BE2C (cell line): ENCODE measurements at regions not wholly inside any gene's neighbourhood (a gene's known extent, or its start where the extent isn't known, plus 50 kb on each side); places are given as distances from the start of the nearest gene placed in this dataset.
A peak's percentile ranks its signal among the peaks of the same experiment; 100 is the strongest.

Experiments
- DNase-seq: peaks from one replicate; pipeline ENCODE4 v3.0.0-alpha.2; 2020
- H3K27me3 ChIP-seq: fragments of 250-450 bp; sonication (Bioruptor Pico); 2 replicates; pipeline ENCODE4 v1.5.1; 2020; ENCODE audit warnings: mild to moderate bottlenecking
- H3K36me3 ChIP-seq: fragments of 250-450 bp; sonication (Bioruptor Pico); 2 replicates; pipeline ENCODE4 v1.5.1; 2020; ENCODE audit warnings: mild to moderate bottlenecking
- H3K4me1 ChIP-seq: fragments of 250-450 bp; sonication (Bioruptor Pico); 2 replicates; pipeline ENCODE4 v1.5.1; 2020
- H3K4me3 ChIP-seq: 2 replicates; pipeline ENCODE4 v1.5.1; 2011; ENCODE audit warnings: low read depth, low read length
- H3K9me3 ChIP-seq: fragments of 250-450 bp; sonication (Bioruptor Pico); 2 replicates; pipeline ENCODE4 v1.5.1; 2020
- TF ChIP-seq, protein P1 (sequence below): IDR thresholded peaks from 2 replicates; pipeline ENCODE4 v1.5.1; 2012; ENCODE audit warnings: mild to moderate bottlenecking, low read depth, low read length

DNA sequence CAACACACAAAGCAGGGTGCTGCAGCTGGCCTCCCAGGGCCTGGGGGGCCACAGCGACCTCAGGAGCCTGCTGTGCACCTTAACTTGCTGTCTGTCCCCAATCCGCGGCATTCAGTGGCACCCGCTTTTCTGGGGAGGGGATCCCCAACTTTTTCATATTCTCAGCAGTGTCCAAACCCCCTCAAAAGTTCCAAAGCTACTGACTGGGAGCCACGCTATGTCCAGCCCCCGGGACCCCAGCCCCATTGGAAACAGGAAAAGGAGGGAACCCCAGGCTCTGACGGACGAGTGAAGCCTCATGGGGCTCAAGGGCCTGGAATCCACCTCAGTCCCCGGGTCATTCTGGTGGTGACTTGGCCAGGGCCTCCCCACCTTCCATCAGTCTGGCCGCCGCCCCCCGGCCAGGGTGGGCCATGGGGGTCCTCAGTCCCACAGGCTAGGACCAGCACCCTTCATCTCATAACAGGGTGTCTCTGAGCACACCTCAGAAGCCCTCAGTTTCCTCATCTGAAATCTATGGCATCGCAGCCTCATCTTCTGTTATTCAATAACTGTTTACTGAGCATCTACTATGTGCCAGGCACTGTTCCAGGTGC is 127.3 kb downstream of the NCOR2 start:
- Histone ChIP-seq H3K36me3 (peaks cover 27% of the 10 kb centered on the region), H3K4me3 (no peak overlapping the region), H3K4me1 (peaks cover 6% of the 10 kb centered on the region), H3K27me3 (no peaks in the 10 kb centered on the region), H3K9me3 (no peaks in the 10 kb centered on the region)
- TF ChIP-seq, protein P1, sequence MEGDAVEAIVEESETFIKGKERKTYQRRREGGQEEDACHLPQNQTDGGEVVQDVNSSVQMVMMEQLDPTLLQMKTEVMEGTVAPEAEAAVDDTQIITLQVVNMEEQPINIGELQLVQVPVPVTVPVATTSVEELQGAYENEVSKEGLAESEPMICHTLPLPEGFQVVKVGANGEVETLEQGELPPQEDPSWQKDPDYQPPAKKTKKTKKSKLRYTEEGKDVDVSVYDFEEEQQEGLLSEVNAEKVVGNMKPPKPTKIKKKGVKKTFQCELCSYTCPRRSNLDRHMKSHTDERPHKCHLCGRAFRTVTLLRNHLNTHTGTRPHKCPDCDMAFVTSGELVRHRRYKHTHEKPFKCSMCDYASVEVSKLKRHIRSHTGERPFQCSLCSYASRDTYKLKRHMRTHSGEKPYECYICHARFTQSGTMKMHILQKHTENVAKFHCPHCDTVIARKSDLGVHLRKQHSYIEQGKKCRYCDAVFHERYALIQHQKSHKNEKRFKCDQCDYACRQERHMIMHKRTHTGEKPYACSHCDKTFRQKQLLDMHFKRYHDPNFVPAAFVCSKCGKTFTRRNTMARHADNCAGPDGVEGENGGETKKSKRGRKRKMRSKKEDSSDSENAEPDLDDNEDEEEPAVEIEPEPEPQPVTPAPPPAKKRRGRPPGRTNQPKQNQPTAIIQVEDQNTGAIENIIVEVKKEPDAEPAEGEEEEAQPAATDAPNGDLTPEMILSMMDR, result no peak
- no peak for DNase-seq

DNA sequence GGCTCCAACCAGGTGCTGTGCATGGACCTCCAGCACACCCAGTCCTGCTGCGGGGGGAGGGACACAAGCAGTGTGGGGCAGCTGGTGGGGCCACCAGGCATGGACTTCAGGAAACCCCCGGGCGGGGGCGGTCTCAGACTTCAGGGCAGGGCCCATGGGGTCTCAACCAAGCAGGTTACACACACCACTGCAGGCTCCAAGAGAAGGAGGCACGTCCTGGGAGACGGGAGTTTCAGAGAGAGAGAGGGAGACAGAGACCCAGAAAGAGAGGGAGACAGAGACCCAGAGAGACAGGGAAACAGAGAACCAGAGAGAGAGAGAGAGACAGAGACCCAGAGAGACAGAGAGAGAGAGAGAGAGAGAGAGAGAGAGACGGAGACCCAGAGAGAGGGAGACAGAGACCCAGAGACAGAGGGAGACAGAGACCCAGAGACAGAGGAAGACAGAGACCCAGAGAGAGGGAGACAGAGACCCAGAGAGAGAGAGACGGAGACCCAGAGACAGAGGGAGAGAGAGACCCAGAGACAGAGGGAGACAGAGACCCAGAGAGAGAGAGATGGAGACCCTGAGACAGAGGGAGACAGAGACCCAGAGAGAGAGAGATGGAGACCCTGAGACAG is 128.9 kb downstream of the NCOR2 start:
- Histone ChIP-seq H3K4me3 (no peak overlapping the region), H3K36me3 (peaks cover 20% of the 10 kb centered on the region), H3K4me1 (peaks cover 6% of the 10 kb centered on the region), H3K9me3 (no peaks in the 10 kb centered on the region), H3K27me3 (no peaks in the 10 kb centered on the region)
- DNase-seq, result peak; percentile 39
- TF ChIP-seq, protein P1, result 0 out of 2 replicates have a peak, but pooled peaks have one; percentile 4

DNA sequence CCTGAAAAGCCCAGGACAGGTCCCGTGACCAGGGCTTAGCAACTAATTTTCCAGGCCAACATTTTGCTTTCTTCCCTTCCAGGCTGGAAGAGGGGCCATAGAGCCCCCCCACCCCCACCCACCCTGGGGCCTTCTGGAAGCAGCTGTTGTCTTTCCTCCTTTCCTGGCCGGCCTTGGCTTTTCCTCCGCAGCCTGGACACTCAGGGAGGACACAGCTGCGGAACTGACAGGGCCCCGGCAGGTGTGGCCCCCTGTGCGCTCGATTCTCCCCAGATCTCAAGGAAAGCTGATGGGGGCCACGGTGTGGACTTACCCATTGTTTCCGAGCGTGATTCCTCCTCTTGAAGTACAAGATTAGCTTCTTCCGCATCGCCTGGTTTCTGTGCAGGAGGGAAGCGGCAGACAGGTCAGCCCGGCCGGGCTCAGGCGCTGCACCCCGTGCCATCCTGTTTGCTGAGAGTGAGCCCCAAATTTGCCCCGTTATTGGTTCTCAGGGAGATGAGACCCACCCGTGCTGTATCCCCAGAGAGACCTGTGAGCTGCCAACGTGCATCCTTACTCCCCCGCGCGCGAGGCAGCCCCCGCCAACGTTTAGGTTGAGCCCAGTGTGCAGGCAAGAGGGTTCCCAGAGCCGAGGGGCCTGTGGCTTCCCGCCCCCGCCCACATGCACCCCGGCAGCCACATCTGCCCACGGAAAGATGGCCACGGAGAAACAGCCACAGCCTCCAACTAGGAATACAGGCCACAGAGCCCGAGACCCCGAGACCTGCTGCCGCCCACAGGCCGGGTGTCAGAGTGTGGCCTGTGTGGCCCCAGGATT is 129.6 kb downstream of the NCOR2 start:
- H3K4me3 ChIP-seq, result no peak overlapping the region
- TF ChIP-seq, protein P1, result no peak
- no peaks in the 10 kb centered on the region for H3K27me3 ChIP-seq
- peaks cover 22% of the 10 kb centered on the region for H3K36me3 ChIP-seq
- no peaks in the 10 kb centered on the region for H3K9me3 ChIP-seq
- no peak for DNase-seq
- H3K4me1 ChIP-seq, result peaks cover 13% of the 10 kb centered on the region

DNA sequence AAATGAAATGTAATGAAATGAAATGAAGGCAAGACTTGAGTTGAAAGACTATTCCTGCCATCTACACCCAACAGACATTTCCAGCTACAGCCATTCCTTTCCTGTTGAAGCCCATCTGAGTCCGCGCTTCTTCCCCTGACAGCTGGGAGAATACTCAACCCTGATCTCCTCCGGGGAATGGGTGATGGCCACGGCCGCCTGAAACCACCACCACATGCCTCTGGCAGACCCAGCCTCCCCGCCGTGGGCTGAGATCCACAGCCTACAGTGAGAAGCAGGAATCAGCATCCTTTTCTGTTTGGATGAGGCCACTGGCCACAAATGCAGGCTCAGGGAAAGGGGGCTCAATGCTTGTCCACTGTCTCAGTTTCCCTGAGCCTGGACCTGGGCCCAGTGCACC is 130.3 kb downstream of the NCOR2 start:
- no peak for DNase-seq
- Histone ChIP-seq H3K27me3 (no peaks in the 10 kb centered on the region), H3K4me3 (no peak overlapping the region), H3K9me3 (no peaks in the 10 kb centered on the region), H3K4me1 (peaks cover 13% of the 10 kb centered on the region), H3K36me3 (peaks cover 15% of the 10 kb centered on the region)
- TF ChIP-seq, protein P1, result no peak

DNA sequence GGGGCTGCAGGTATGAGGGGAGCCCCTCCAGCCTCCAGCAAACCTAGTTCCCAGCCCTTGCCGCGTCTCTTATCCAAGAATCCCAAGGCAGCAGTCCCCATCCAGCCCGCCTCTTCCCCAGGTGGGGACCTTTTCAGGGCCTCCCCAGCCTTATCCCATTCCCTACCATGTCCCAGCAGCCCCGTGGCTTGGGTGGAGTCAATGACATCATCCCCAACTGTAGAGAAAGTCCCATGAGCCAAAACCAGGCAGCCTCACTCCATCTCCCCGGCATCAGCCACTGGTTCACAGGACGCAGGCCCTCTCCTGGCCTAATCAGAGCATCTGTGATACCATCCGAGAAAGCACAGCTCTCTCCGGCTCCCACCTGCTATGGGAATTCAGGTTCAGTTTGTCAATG is 131.0 kb downstream of the NCOR2 start:
- H3K36me3 ChIP-seq, result peaks cover 14% of the 10 kb centered on the region
- no peak for DNase-seq

More for the DNA sequence above, 131.0 kb downstream of the NCOR2 start:
- Histone ChIP-seq H3K4me1 (peaks cover 13% of the 10 kb centered on the region), H3K27me3 (no peaks in the 10 kb centered on the region), H3K9me3 (no peaks in the 10 kb centered on the region), H3K4me3 (no peak overlapping the region)
- TF ChIP-seq, protein P1, result no peak
